ENCODE measurements at regions not wholly inside any gene's neighbourhood (a gene's known extent, or its start where the extent isn't known, plus 50 kb on each side); places are given as distances from the start of the nearest gene placed in this dataset.

GRCh38 chr2:67883316-67884087 is 179.3 kb downstream of the C1D start:
- TF ChIP-seq BHLHE40 (IDR thresholded peaks at IDR 0.05; ENCODE audit: borderline replicate concordance in 1 of 2, low read depth in 2 of 2, low read length in 1 of 2) (no peak), CTCF (IDR thresholded peaks at IDR 0.05 in 2 of 3, conservative IDR thresholded peaks at IDR 0.05 in 1 of 3; ENCODE audit: control insufficient read depth in 2 of 3, extremely low read depth in 1 of 3, insufficient read depth in 1 of 3, low read depth in 3 of 3, low read length in 3 of 3) (no peak), CHD2 (IDR thresholded peaks at IDR 0.05; ENCODE audit: borderline replicate concordance, low read depth, low read length) (no peak), NR2C1 (IDR thresholded peaks at IDR 0.05) (no peak), POLR2A (IDR thresholded peaks at IDR 0.05; ENCODE audit: low read depth, low read length) (no peak), RFX5 (IDR thresholded peaks at IDR 0.05; ENCODE audit: low read depth, low read length) (no peak), HDAC2 (IDR thresholded peaks at IDR 0.05) (no peak), NBN (IDR thresholded peaks at IDR 0.05) (no peak), ATF3 (IDR thresholded peaks at IDR 0.05; ENCODE audit: borderline replicate concordance, extremely low read depth, low read depth, low read length) (no peak), NR2C2 (IDR thresholded peaks at IDR 0.05; ENCODE audit: borderline replicate concordance, control insufficient read depth, insufficient read length, low read depth) (no peak), CREB1 (IDR thresholded peaks at IDR 0.05; ENCODE audit: low read depth) (no peak), SREBF1 (IDR thresholded peaks at IDR 0.05; ENCODE audit: low read length) (no peak), GABPA (IDR thresholded peaks at IDR 0.05; ENCODE audit: low read depth) (no peak), EZH2 (IDR thresholded peaks at IDR 0.05; ENCODE audit: borderline replicate concordance, control insufficient read depth, low read depth, low read length) (no peak)

Measured in GM12878 (cell line).